NCI-H524 (cell line): ENCODE measurements at regions not wholly inside any gene's neighbourhood (a gene's known extent, or its start where the extent isn't known, plus 50 kb on each side); places are given as distances from the start of the nearest gene placed in this dataset.
"Not testable (repeated sequence)": the region's sequence is repeated elsewhere in the genome, so short reads cannot be mapped to it uniquely, and the experiment has no call there.

Experiments
- DNase-seq, 2 experiments: peaks; one replicate each; lab custom pipeline; 2025; lab: John Stamatoyannopoulos, UW

DNA sequence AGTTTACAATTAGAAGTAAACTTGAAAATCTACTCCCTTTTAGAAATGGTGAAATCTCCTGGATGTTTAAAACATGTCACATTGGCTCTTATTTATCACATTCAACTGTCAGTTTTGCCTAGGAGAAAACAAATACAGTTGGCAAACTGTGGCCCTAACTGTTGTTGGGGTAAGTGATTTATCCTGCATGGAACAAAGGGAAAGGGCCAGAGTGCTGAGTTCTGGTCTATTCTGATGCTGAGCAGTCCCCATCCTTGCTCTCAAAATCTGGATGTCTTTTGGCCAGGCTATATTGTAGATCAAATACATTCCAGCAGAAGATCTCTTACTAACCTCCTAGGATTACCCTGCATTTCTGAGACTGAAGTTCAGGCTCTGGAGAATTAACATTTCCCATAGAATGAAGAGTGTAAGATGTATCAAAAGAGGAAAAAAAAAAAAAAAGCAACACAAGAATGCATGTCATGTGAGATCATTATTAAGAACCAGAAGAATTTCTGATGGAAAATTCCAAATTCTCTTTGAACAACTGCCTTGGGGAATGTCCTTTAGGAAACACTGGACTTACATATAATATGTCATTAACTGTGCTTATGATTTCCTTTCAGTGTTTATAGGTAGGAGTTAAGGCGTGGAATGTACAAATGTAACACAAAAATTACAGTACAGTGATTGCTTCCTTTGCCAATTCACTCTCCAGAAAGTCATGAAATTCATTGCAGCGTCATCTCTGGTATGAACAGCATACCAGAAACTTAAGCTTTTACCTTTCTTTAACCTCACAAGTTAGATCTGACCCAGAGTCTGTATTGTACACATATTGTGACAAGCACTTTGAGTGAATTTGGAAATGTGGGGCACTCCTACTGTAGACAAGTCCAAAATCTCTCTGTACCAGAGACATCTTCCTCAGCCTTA lies 1012.5 kb upstream of the LCORL start:
- DNase-seq, result no peak

DNA sequence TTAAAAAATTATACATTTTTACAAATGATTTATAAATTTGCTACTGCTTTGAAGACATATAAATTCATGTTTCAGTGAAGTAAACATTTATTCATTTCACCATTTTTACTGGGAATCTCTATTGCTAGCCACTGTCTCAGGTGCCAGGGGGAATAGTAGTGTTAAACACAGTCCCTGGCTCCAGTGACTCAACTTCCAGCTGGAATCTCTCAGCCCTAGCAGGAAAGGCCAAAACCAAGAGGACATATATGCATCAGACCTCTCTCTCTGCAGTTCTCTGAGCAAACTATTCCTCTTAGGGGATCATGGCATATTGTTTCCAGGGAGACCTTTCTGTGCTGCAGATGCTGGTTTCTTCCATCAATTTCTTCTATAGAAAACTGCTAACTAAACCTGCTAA lies 1009.0 kb upstream of the LCORL start:
- DNase-seq, result no peak

- DNase-seq, result no peak
These were observed 1008.5 kb upstream of the LCORL start for GRCh38 chr4:19030048-19030447.

- DNase-seq, result peak in 1 of 2 experiments; percentile 2
These were observed 1004.7 kb upstream of the LCORL start for GRCh38 chr4:19026281-19026680.

DNA sequence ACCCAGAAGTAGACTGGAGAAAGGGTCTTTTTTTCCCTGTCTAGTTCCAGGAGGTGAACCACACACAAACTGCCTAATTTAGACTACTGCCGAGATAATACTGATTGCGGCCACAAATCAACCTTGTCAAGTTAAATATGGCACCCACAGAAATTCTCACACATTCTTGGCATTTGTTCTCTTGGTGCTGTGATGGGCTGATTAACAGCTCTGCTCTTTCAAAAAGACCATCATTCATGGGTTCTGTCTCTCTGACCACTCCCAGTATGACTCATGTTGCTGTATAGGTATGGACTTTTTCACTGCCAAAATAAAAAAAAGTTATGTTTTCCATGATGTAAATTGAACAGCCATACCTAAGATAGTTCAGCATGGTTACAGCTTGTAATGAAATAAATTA lies 1003.5 kb upstream of the LCORL start:
- DNase-seq, result no peak

DNA sequence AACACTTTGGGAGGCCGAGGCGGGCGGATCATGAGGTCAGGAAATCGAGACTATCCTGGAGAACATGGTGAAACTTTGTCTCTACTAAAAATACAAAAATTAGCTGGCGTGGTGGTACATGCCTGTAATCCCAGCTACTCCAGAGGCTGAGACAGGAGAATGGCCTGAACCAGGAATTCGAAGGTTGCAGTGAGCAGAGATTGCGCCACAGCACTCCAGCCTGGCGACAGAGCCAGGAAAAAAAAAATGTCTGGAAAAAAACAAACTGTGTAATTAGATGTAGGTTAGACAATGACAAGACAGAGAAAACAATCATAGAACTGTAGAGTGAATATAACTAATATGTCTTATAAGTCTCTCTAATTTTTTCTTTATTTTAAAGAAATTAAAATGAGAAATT lies 1002.5 kb upstream of the LCORL start:
- DNase-seq, result no peak

GRCh38 chr4:19021617-19022016 lies 1000.1 kb upstream of the LCORL start:
- no peak for DNase-seq

GRCh38 chr4:19016550-19016949 lies 995.0 kb upstream of the LCORL start:
- not testable (repeated sequence) for DNase-seq

- DNase-seq, result no peak
These were observed 993.0 kb upstream of the LCORL start for GRCh38 chr4:19014594-19014993.

DNA sequence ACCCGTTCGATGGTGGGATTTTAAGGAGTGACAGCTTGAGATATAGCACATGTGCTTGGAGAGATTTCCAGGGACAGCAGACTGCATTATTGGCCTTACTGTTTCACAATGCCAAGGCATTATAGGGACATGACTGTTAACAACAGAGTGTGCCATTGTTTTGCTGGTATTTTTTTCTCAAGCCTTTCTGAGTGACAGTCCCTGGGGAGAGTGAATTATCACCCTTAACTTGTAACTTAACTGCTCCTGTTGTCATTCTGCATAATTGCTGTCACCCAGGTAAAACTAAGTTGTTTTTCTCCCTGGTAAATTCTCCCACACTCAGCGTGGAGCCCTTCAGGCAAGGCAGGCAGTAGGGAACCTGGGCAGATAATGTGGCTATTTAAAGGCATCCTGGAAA lies 989.2 kb upstream of the LCORL start:
- peak in 1 of 2 experiments; percentile 4 for DNase-seq

DNA sequence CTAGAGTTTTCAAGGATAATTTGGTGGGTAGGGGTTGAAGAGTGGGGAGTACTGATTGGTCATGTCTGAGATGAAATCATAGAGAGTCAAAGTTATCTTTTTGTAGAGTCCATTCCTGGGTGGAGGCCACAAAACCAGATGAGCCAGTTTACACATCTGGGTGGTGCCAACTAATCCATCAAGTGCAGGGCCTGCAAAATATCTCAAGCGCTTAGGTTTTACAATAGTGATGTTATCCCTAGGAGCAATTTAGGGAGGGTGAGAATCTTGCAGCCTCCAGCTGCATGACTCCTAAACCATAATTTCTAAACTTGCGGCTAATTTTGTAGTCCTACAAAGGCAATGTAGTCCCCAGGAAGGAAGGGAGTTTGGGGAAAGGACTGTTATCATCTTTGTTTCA lies 988.3 kb upstream of the LCORL start:
- DNase-seq, result no peak

- DNase-seq, result no peak
These were observed 983.7 kb upstream of the LCORL start for GRCh38 chr4:19005211-19005610.

GRCh38 chr4:19002170-19002569 lies 980.6 kb upstream of the LCORL start:
- DNase-seq, result no peak

- no peak for DNase-seq
These were observed 978.0 kb upstream of the LCORL start for GRCh38 chr4:18999595-18999994.

- no peak for DNase-seq
These were observed 959.7 kb upstream of the LCORL start for GRCh38 chr4:18981234-18981615.

DNA sequence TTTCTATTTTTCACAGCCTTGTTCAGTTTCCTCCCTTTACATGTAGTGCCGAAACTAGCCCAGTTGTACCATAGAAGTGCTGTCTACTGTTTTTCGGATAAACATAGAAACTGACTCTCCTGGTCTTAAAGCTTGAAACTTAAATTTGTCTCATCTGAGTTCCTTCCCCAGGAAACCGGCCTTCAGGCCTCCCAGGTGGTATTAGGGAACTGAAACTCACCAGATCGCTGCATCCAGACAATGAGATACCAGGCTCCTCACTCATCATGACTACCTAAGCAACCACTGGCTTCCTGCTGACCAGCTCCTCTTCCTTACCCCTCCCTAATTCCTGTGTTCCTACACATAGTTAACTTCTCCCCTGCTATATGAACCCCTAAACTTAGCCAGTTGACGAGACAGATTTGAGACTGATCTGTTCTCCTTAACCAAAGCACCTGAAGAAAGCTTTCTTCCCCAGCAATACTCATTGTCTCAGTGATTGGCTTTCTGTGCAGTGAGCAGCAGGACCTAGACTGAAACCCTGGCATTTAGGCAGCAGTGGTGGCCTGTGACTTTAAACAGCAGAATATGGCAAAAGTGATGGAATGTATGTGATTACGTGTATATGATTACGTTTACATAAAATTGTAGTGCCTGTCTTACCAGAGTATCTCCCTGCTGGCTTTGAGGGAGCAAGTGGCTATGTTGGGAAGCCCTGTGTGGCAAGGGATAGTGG lies 959.1 kb upstream of the LCORL start:
- DNase-seq, result no peak

DNA sequence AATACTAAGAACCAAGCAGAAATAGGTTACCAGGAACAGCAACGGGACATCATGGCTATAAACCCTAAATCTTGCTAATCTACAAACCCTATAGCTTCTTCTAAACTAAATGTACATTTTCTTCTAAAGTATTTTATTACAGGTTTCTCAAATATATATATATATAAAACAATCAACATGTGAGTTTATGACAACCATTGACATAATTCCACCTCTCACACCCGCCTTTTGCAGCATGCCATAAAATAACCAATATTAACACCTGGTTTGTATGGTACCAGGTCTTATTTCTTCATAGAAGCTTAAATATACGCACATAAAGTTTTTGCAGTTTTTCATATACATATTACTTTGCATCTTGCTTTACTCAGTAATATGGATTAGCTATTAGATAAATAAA lies 955.3 kb upstream of the LCORL start:
- DNase-seq, result no peak

DNA sequence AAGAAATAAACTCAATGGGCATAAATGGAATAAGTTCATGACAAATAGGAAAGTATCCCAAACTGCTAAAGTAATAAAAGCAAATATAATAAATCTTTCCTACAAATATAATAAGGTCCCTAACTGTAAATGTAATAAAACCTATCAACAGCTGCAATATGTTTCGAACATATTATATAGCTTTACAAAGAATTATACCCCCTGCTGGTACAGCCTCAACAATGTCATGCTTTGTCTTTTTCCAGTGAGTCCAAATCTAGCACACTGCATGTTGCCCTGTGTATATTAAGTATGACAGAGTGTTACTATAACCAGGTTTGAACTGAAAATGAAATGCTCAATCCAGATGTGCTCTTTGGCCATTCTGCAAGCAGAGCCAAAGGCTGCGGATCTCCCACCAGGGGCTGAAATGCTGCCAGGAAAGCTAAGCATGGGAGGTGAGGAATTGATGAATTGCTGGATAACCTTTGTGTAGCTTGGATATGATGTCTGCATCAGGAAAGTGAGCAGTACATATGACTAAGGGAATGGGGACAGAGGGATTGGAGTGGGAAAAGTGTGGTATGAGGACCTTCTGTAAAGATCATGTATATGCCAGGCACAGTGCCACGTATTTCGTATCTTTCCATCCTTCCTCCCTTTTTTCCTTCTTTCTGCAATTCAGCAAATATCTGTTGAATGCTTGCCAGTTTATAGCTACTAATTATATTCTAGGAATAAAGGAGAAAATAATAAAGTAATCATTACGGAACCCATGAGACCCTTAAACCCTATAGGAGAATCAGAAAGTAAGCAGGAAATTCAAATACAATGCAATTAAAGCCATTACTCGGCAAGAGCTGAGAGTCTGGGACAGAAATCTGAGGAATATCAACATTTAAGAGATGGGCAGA lies 954.6 kb upstream of the LCORL start:
- DNase-seq, result no peak

DNA sequence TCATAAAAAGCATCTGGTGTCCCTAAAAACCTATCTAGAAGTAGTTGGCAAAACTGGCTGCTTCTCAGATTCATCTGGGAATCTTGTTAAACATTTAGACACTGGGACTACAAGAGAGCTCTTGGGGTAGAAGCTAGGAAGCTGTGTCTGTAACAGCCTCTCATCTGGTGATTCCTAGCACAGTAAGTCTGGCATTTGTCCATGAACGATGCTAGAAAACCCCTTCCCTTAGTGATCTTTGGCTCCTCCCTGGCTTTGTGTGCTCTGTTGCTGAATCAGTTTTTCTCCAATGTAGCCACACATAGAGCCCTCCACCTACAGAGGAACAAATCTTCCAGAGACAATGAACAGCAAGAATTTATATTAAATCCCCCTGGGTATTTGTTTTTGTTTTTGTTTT lies 951.7 kb upstream of the LCORL start:
- DNase-seq, result no peak

- DNase-seq, result no peak
These were observed 940.3 kb upstream of the LCORL start for GRCh38 chr4:18961879-18962278.

DNA sequence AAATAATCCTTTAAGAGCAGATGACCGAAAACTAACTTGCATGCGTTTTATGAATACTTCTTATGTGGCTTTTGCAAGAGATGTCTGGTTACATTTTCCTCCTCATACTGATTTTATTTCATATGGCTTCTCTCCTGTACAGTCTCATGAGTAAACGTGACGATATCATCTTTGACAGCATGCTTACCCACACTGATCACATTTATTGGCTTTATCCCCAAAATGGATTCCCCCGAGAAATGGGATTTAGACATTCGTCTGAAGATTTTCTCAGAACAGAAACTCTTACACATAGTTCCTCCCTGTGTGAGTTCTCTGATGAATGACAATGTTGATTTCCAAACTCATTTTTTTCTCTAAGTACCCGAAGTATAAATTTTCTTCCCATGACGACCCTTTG lies 939.7 kb upstream of the LCORL start:
- DNase-seq, result no peak

- no peak for DNase-seq
These were observed 936.2 kb upstream of the LCORL start for GRCh38 chr4:18957716-18958115.
